ENCODE measurements at regions not wholly inside any gene's neighbourhood (a gene's known extent, or its start where the extent isn't known, plus 50 kb on each side); places are given as distances from the start of the nearest gene placed in this dataset.

DNA sequence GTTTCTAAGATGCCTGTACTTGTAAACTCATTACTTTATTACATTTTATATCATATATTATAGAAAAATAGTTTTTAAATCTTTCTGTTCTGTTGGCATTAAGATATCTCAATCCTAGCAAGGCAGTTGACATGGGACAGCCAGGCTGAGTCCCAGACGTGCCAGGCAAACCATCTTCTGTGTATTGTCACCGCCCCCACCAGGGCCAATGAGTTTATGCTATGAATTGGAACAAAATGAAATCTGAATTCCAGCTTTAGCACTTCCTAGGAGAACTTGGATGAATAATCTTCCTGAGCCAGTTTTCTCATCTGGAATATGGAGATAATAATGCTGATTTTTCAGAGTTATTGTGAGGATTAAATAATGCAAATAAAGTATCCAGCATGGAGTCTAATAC is 79.9 kb upstream of the GSX1 start:
- H3K27ac ChIP-seq (ENCODE audit: control insufficient read depth, insufficient read depth), result no peak overlapping the region
- ChIA-PET CTCF (interaction anchor here (0.9 to 1.0 kb wide), 2 partner anchors 94 to 179 kb away, joined by 3 read pairs; no protein-coding TSS in a partner anchor), POLR2A (no interaction called here), SMC1A (ENCODE audit: uncharacterized antibody, unreplicated experiment) (no interaction called here), RAD21 (ENCODE audit: unreplicated experiment) (no interaction called here)
- H3K4me2 ChIP-seq (ENCODE audit: control insufficient read depth, insufficient read depth), result no peak overlapping the region
- no peak overlapping the region for H3K4me3 ChIP-seq
- BruUV-seq (replicated peaks), result no TSS peak
- no peaks in the 10 kb centered on the region; a peak in 3 of 4 replicates for H3K27me3 ChIP-seq (replicated peaks in 1 of 2; ENCODE audit: control insufficient read depth in 2 of 2, insufficient read depth in 2 of 2, low read length in 1 of 2)
- H2AFZ ChIP-seq (ENCODE audit: control insufficient read depth, low read depth, low read length), result no peak overlapping the region
- no peaks in the 10 kb centered on the region for H4K20me1 ChIP-seq (ENCODE audit: control insufficient read depth, insufficient read depth)
- H3K4me1 ChIP-seq (ENCODE audit: control insufficient read depth, insufficient read depth, low read length), result no peaks in the 10 kb centered on the region
- H3K9ac ChIP-seq (ENCODE audit: control insufficient read depth, insufficient read depth, low read length), result no peak overlapping the region
- FAIRE-seq (no peak), DNase-seq (ENCODE audit: low read depth, low spot score) (no peak), ATAC-seq (no peak)
- H3K36me3 ChIP-seq (ENCODE audit: control insufficient read depth in 2 of 2, insufficient read depth in 2 of 2, low read length in 1 of 2), result no peaks in the 10 kb centered on the region
- 41% methylated on average over 2 of the region's 2 CpGs for WGBS (ENCODE audit: insufficient coverage, insufficient replicate concordance, low lambda C conversion rate, missing lambda C conversion rate)
- H3K9me3 ChIP-seq (replicated peaks; ENCODE audit: control insufficient read depth, insufficient read depth, low read length), result no peaks in the 10 kb centered on the region
- intact Hi-C loops (cut with micrococcal nuclease; ENCODE audit: unreplicated experiment), result no loop called here
- TF ChIP-seq NFYA (IDR thresholded peaks at IDR 0.05; ENCODE audit: borderline replicate concordance, low read depth, low read length) (no peak), RAD21 (IDR thresholded peaks at IDR 0.05; ENCODE audit: insufficient read depth, low read depth, low read length) (peak; percentile 39)
- TF ChIP-seq, protein P1, sequence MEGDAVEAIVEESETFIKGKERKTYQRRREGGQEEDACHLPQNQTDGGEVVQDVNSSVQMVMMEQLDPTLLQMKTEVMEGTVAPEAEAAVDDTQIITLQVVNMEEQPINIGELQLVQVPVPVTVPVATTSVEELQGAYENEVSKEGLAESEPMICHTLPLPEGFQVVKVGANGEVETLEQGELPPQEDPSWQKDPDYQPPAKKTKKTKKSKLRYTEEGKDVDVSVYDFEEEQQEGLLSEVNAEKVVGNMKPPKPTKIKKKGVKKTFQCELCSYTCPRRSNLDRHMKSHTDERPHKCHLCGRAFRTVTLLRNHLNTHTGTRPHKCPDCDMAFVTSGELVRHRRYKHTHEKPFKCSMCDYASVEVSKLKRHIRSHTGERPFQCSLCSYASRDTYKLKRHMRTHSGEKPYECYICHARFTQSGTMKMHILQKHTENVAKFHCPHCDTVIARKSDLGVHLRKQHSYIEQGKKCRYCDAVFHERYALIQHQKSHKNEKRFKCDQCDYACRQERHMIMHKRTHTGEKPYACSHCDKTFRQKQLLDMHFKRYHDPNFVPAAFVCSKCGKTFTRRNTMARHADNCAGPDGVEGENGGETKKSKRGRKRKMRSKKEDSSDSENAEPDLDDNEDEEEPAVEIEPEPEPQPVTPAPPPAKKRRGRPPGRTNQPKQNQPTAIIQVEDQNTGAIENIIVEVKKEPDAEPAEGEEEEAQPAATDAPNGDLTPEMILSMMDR (IDR thresholded peaks at IDR 0.05 in 2 of 3, conservative IDR thresholded peaks at IDR 0.05 in 1 of 3; ENCODE audit: control insufficient read depth in 2 of 3, extremely low read depth in 1 of 3, insufficient read depth in 1 of 3, low read depth in 3 of 3, low read length in 3 of 3), result peak in 2 of 3 experiments; percentile 8 to 45; a peak in 3 of 6 replicates
- in situ Hi-C loops (cut with MboI), result no loop called here
- H3K79me2 ChIP-seq (ENCODE audit: control insufficient read depth, insufficient read depth, low read length), result no peaks in the 10 kb centered on the region

DNA sequence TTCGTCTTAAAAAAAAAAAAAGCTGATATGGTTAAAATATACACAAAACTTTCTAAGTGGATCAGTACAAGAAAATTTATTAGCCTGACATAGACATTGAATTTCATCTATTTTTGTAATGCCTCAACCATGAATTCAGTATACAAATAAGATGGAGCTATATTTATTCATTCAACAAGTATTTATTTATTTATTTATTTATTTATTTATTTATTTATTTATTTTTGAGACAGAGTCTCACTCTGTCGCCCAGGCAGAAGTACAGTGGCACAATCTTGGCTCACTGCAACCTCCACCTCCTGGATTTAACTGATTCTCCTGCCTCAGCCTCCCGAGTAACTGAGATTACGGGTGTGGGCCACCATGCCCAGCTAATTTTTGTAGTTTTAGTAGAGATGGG is 78.5 kb upstream of the GSX1 start:
- intact Hi-C loops (cut with micrococcal nuclease; ENCODE audit: unreplicated experiment) (no loop called here), in situ Hi-C loops (cut with MboI) (no loop called here)
- ChIA-PET CTCF (interaction anchor here (1.1 to 1.6 kb wide), 2 partner anchors 113 to 181 kb away, joined by 5 read pairs; no protein-coding TSS in a partner anchor), SMC1A (ENCODE audit: uncharacterized antibody, unreplicated experiment) (interaction anchor here (1.0 kb wide), 1 partner anchor 179 kb away, joined by 4 read pairs; no protein-coding TSS in a partner anchor), RAD21 (ENCODE audit: unreplicated experiment) (no interaction called here), POLR2A (no interaction called here)
- Histone ChIP-seq H3K4me2 (ENCODE audit: control insufficient read depth, insufficient read depth) (no peak overlapping the region), H4K20me1 (ENCODE audit: control insufficient read depth, insufficient read depth) (no peaks in the 10 kb centered on the region), H3K9me3 (replicated peaks; ENCODE audit: control insufficient read depth, insufficient read depth, low read length) (no peaks in the 10 kb centered on the region), H3K4me3 (no peak overlapping the region), H3K27ac (ENCODE audit: control insufficient read depth, insufficient read depth) (no peak overlapping the region), H3K27me3 (replicated peaks in 1 of 2; ENCODE audit: control insufficient read depth in 2 of 2, insufficient read depth in 2 of 2, low read length in 1 of 2) (peaks cover 0 to 1% of the 10 kb centered on the region in 2 experiments; a peak in 2 of 4 replicates), H3K4me1 (ENCODE audit: control insufficient read depth, insufficient read depth, low read length) (no peaks in the 10 kb centered on the region), H2AFZ (ENCODE audit: control insufficient read depth, low read depth, low read length) (no peak overlapping the region), H3K9ac (ENCODE audit: control insufficient read depth, insufficient read depth, low read length) (no peak overlapping the region), H3K79me2 (ENCODE audit: control insufficient read depth, insufficient read depth, low read length) (no peaks in the 10 kb centered on the region), H3K36me3 (ENCODE audit: control insufficient read depth in 2 of 2, insufficient read depth in 2 of 2, low read length in 1 of 2) (no peaks in the 10 kb centered on the region)
- FAIRE-seq (no peak), ATAC-seq (no peak), DNase-seq (ENCODE audit: low read depth, low spot score) (no peak)
- BruUV-seq (replicated peaks), result no TSS peak
- 38% methylated on average over 4 of the region's 4 CpGs for WGBS (ENCODE audit: insufficient coverage, insufficient replicate concordance, low lambda C conversion rate, missing lambda C conversion rate)
- TF ChIP-seq TBL1XR1 (IDR thresholded peaks at IDR 0.05; ENCODE audit: low read depth, low read length) (no peak), TCF3 (IDR thresholded peaks at IDR 0.05; ENCODE audit: borderline replicate concordance, insufficient read depth, low read depth, low read length) (no peak), POLR2AphosphoS5 (IDR thresholded peaks at IDR 0.05; ENCODE audit: low read length) (no peak), MEF2A (IDR thresholded peaks at IDR 0.05; ENCODE audit: insufficient read depth, low read depth, low read length) (no peak), MYB (IDR thresholded peaks at IDR 0.05; ENCODE audit: borderline replicate concordance, low read depth, low read length) (no peak), NFYB (IDR thresholded peaks at IDR 0.05; ENCODE audit: insufficient read depth, low read depth, low read length) (no peak), FOS (IDR thresholded peaks at IDR 0.05; ENCODE audit: borderline replicate concordance, extremely low read depth, insufficient read length) (no peak), CEBPB (IDR thresholded peaks at IDR 0.05; ENCODE audit: borderline replicate concordance in 1 of 2, low read depth in 2 of 2, low read length in 2 of 2) (no peak), ATF7 (IDR thresholded peaks at IDR 0.05; ENCODE audit: low read depth) (no peak), BCL11A (IDR thresholded peaks at IDR 0.05; ENCODE audit: low read depth, low read length) (no peak), RAD21 (IDR thresholded peaks at IDR 0.05; ENCODE audit: insufficient read depth, low read depth, low read length) (no peak), LARP7 (IDR thresholded peaks at IDR 0.05) (no peak), PAX5 (IDR thresholded peaks at IDR 0.05; ENCODE audit: borderline replicate concordance, low read depth, low read length) (no peak)
- TF ChIP-seq, protein P2, sequence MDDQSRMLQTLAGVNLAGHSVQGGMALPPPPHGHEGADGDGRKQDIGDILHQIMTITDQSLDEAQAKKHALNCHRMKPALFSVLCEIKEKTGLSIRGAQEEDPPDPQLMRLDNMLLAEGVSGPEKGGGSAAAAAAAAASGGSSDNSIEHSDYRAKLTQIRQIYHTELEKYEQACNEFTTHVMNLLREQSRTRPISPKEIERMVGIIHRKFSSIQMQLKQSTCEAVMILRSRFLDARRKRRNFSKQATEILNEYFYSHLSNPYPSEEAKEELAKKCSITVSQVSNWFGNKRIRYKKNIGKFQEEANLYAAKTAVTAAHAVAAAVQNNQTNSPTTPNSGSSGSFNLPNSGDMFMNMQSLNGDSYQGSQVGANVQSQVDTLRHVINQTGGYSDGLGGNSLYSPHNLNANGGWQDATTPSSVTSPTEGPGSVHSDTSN (IDR thresholded peaks at IDR 0.05; ENCODE audit: insufficient replicate concordance, low read depth, low read length), result no peak

Measured in GM12878 (cell line).